SK-N-SH (cell line): ENCODE measurements at regions not wholly inside any gene's neighbourhood (a gene's known extent, or its start where the extent isn't known, plus 50 kb on each side); places are given as distances from the start of the nearest gene placed in this dataset.

Experiments
- CTCF ChIA-PET: fragments of 300-600, 350-600 bp; formaldehyde crosslinking; extraction: SDS; loops from one replicate; lab custom pipeline; 2021; lab: Yijun Ruan, JAX
- POLR2A ChIA-PET: fragments of 350-600 bp; sonication (Branson Sonifier 250); formaldehyde crosslinking; extraction: SDS; loops from one replicate; lab custom pipeline; 2020; ENCODE audit warnings: antibody characterized with exemption, inconsistent platforms; lab: Yijun Ruan, JAX
- DNase-seq: peaks from one replicate; pipeline ENCODE4 v3.0.0; 2012
- H2AFZ ChIP-seq: fragments of 200-600 bp; sonication (generic); 2 replicates; pipeline ENCODE4 v1.8.1; 2016; ENCODE audit warnings: antibody characterized with exemption, mild to moderate bottlenecking, low read depth
- H3F3A ChIP-seq: fragments of 200-600 bp; sonication (generic); replicated peaks from 2 replicates; pipeline ENCODE3; 2016; ENCODE audit warnings: antibody characterized with exemption, mild to moderate bottlenecking; ENCODE audit not compliant: insufficient read depth
- H3K27ac ChIP-seq, 2 experiments: fragments of 200-500 bp in 1 of 2; fragments of 200-600 bp in 1 of 2; sonication (Bioruptor generic) in 1 of 2; sonication (generic), shearing (Covaris generic) in 1 of 2; 2 replicates each; pipeline versions ENCODE4 v1.5.1 to v1.6.1; 2014 to 2016; ENCODE audit warnings: low read depth in 2 of 2, inconsistent platforms in 1 of 2, low read length in 1 of 2, mild to moderate bottlenecking in 1 of 2, mixed read lengths in 1 of 2
- H3K27me3 ChIP-seq: fragments of 200-600 bp; sonication (generic), shearing (Covaris generic); 2 replicates; pipeline ENCODE4 v1.6.1; 2016; ENCODE audit warnings: mixed run types; ENCODE audit not compliant: insufficient read depth
- H3K36me3 ChIP-seq, 2 experiments: fragments of 200-500 bp in 1 of 2; fragments of 200-600 bp in 1 of 2; sonication (Bioruptor generic) in 1 of 2; sonication (generic) in 1 of 2; replicated peaks in 1 of 2; 2 replicates each; pipeline versions ENCODE3 to v1.5.1; 2014 to 2016; ENCODE audit warnings: low read length in 1 of 2, mild to moderate bottlenecking in 1 of 2; ENCODE audit not compliant: insufficient read depth in 2 of 2, control insufficient read depth in 1 of 2
- H3K4me1 ChIP-seq, 2 experiments: fragments of 200-500 bp in 1 of 2; fragments of 200-600 bp in 1 of 2; sonication (Bioruptor generic) in 1 of 2; sonication (generic), shearing (Covaris generic) in 1 of 2; 2 replicates each; pipeline versions ENCODE4 v1.5.1 to v1.6.1; 2014 to 2016; ENCODE audit warnings: low read depth in 1 of 2, low read length in 1 of 2, mixed run types in 1 of 2; ENCODE audit not compliant: insufficient read depth in 2 of 2, control insufficient read depth in 1 of 2
- H3K4me2 ChIP-seq: fragments of 200-600 bp; sonication (generic), shearing (Covaris generic); 2 replicates; pipeline ENCODE4 v1.6.1; 2017; ENCODE audit warnings: mixed run types
- H3K4me3 ChIP-seq, 2 experiments: fragments of 200-500 bp in 1 of 2; fragments of 200-600 bp in 1 of 2; sonication (Bioruptor generic) in 1 of 2; sonication (generic), shearing (Covaris generic) in 1 of 2; 2 replicates each; pipeline versions ENCODE4 v1.5.1 to v1.8.1; 2014 to 2016; ENCODE audit warnings: low read depth in 2 of 2, inconsistent platforms in 1 of 2, low read length in 1 of 2, mild to moderate bottlenecking in 1 of 2, mixed read lengths in 1 of 2, moderate library complexity in 1 of 2
- H3K79me2 ChIP-seq: fragments of 200-600 bp; sonication (generic); 2 replicates; pipeline ENCODE4 v1.8.1; 2017; ENCODE audit warnings: mild to moderate bottlenecking; ENCODE audit not compliant: insufficient read depth
- H3K9ac ChIP-seq: fragments of 200-600 bp; sonication (generic); 2 replicates; pipeline ENCODE4 v1.6.1; 2017; ENCODE audit warnings: mixed run types
- H3K9me2 ChIP-seq: fragments of 200-600 bp; sonication (generic); 2 replicates; pipeline ENCODE4 v1.6.1; 2017; ENCODE audit warnings: mixed run types
- H3K9me3 ChIP-seq: fragments of 200-600 bp; sonication (generic); 2 replicates; pipeline ENCODE4 v1.6.1; 2017; ENCODE audit warnings: mixed run types, mild to moderate bottlenecking, moderate library complexity
- H4K20me1 ChIP-seq: fragments of 200-600 bp; sonication (generic); 2 replicates; pipeline ENCODE4 v1.6.1; 2017; ENCODE audit warnings: mild to moderate bottlenecking, mixed run types; ENCODE audit not compliant: insufficient read depth
- CHD2 ChIP-seq: fragments of 150-350 bp; IDR thresholded peaks from 2 replicates; pipeline ENCODE4 v1.6.1; 2018; ENCODE audit warnings: low read length; ENCODE audit not compliant: partially characterized antibody
- ELF1 ChIP-seq: IDR thresholded peaks from 2 replicates; pipeline ENCODE4 v1.4.0; 2012
- FOSL2 ChIP-seq: IDR thresholded peaks from 2 replicates; pipeline ENCODE4 v1.4.0; 2012; ENCODE audit warnings: low read depth, mild to moderate bottlenecking, moderate library complexity, borderline replicate concordance
- FOXJ3 ChIP-seq: sonication (generic); formaldehyde crosslinking; IDR thresholded peaks from 2 replicates; pipeline ENCODE4 v1.5.1; 2020; ENCODE audit warnings: mild to moderate bottlenecking, missing genetic modification reagents
- GATA2 ChIP-seq: sonication (generic); formaldehyde crosslinking; IDR thresholded peaks from 2 replicates; pipeline ENCODE4 v1.5.0; 2020; ENCODE audit warnings: mild to moderate bottlenecking, missing genetic modification reagents
- NFIC ChIP-seq: IDR thresholded peaks from 2 replicates; pipeline ENCODE4 v1.4.0; 2012; ENCODE audit warnings: borderline replicate concordance
- RAD21 ChIP-seq: IDR thresholded peaks from 2 replicates; pipeline ENCODE4 v1.6.1; 2012; ENCODE audit warnings: mild to moderate bottlenecking, low read length
- RCOR1 ChIP-seq: fragments of 150-350 bp; IDR thresholded peaks from 2 replicates; pipeline ENCODE4 v1.6.1; 2017; ENCODE audit warnings: antibody characterized with exemption, low read length
- SIN3A ChIP-seq: IDR thresholded peaks from 2 replicates; pipeline ENCODE4 v1.6.1; 2012; ENCODE audit warnings: low read depth, mild to moderate bottlenecking, low read length, moderate library complexity, borderline replicate concordance
- SMC3 ChIP-seq: IDR thresholded peaks from 2 replicates; pipeline ENCODE4 v1.6.1; 2012; ENCODE audit warnings: low read depth, low read length, improper control_type of control experiment
- TEAD4 ChIP-seq: IDR thresholded peaks from 2 replicates; pipeline ENCODE4 v1.4.0; 2012; ENCODE audit warnings: mild to moderate bottlenecking, borderline replicate concordance; ENCODE audit not compliant: insufficient read depth
- YY1 ChIP-seq: IDR thresholded peaks from 2 replicates; pipeline ENCODE4 v1.4.0; 2012; ENCODE audit warnings: low read depth, mild to moderate bottlenecking
- WGBS: methylation state at CpG from one replicate; pipeline ENCODE4 v1.1.6; 2017; ENCODE audit warnings: low lambda C conversion rate; 5-methylcytosine and 5-hydroxymethylcytosine counted together
- TF ChIP-seq, protein P1 (sequence below): IDR thresholded peaks from 2 replicates; pipeline ENCODE4; 2012
- TF ChIP-seq, protein P2 (sequence below): IDR thresholded peaks from 2 replicates; pipeline ENCODE4 v1.4.0; 2012; ENCODE audit warnings: low read depth, borderline replicate concordance
- TF ChIP-seq, protein P3 (sequence below): fragments of 150-350 bp; IDR thresholded peaks from 2 replicates; pipeline ENCODE4 v1.6.1; 2017; ENCODE audit warnings: antibody characterized with exemption, low read length, low read depth, borderline replicate concordance
- TF ChIP-seq, protein P4 (sequence below): IDR thresholded peaks from 2 replicates; pipeline ENCODE4 v1.4.0; 2012; ENCODE audit warnings: low read depth
- TF ChIP-seq, protein P5 (sequence below): IDR thresholded peaks from 2 replicates; pipeline ENCODE4 v1.4.0; 2012; ENCODE audit warnings: low read depth, borderline replicate concordance
- TF ChIP-seq, protein P6 (sequence below): fragments of 150-350 bp; IDR thresholded peaks from 2 replicates; pipeline ENCODE4 v1.6.1; 2016; ENCODE audit warnings: mild to moderate bottlenecking, low read depth, low read length

DNA sequence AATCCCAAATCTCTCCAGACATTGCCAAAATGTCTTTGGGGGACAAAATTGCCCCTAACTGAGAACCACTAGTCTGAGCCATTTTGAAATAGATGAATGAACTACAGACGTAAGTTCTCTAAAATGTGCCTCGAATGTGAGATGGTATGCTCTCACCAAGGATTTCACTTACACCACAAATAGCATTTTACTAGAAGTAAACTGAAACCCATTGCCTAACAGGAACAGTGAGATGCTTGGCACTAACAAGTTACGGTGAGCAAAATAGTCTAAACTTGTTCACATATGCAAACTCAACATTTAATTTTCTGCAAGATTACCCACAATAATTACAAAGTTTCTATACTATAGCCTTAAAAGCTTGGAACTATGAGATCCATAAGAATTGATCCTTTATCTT lies 343.6 kb upstream of the ESRRG start:
- Histone ChIP-seq H3K27ac (no peak overlapping the region), H3K4me1 (no peaks in the 10 kb centered on the region), H3K9ac (no peak overlapping the region), H3K9me3 (no peaks in the 10 kb centered on the region), H3K9me2 (no peaks in the 10 kb centered on the region), H4K20me1 (no peaks in the 10 kb centered on the region), H3K4me3 (no peak overlapping the region), H3K79me2 (no peaks in the 10 kb centered on the region), H3K36me3 (no peaks in the 10 kb centered on the region), H3K4me2 (no peak overlapping the region), H3K27me3 (no peaks in the 10 kb centered on the region), H2AFZ (no peak overlapping the region), H3F3A (no peaks in the 10 kb centered on the region)
- WGBS = 59% methylated on average over 3 of the region's 3 CpGs
- no peak for TF ChIP-seq FOXJ3 (CRISPR knock-in tag)
- TF ChIP-seq FOSL2 = no peak
- TF ChIP-seq ELF1 = no peak
- no peak for TF ChIP-seq RCOR1
- no peak for TF ChIP-seq GATA2 (CRISPR knock-in tag)
- TF ChIP-seq, protein P1, sequence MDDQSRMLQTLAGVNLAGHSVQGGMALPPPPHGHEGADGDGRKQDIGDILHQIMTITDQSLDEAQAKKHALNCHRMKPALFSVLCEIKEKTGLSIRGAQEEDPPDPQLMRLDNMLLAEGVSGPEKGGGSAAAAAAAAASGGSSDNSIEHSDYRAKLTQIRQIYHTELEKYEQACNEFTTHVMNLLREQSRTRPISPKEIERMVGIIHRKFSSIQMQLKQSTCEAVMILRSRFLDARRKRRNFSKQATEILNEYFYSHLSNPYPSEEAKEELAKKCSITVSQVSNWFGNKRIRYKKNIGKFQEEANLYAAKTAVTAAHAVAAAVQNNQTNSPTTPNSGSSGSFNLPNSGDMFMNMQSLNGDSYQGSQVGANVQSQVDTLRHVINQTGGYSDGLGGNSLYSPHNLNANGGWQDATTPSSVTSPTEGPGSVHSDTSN = no peak
- TF ChIP-seq CHD2 = no peak
- TF ChIP-seq RAD21 = no peak
- TF ChIP-seq, protein P2, sequence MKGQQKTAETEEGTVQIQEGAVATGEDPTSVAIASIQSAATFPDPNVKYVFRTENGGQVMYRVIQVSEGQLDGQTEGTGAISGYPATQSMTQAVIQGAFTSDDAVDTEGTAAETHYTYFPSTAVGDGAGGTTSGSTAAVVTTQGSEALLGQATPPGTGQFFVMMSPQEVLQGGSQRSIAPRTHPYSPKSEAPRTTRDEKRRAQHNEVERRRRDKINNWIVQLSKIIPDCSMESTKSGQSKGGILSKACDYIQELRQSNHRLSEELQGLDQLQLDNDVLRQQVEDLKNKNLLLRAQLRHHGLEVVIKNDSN = no peak
- TF ChIP-seq YY1 = no peak
- TF ChIP-seq, protein P3, sequence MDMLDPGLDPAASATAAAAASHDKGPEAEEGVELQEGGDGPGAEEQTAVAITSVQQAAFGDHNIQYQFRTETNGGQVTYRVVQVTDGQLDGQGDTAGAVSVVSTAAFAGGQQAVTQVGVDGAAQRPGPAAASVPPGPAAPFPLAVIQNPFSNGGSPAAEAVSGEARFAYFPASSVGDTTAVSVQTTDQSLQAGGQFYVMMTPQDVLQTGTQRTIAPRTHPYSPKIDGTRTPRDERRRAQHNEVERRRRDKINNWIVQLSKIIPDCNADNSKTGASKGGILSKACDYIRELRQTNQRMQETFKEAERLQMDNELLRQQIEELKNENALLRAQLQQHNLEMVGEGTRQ = no peak
- TF ChIP-seq, protein P4, sequence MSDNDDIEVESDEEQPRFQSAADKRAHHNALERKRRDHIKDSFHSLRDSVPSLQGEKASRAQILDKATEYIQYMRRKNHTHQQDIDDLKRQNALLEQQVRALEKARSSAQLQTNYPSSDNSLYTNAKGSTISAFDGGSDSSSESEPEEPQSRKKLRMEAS = no peak
- no peak for TF ChIP-seq NFIC
- TF ChIP-seq, protein P5, sequence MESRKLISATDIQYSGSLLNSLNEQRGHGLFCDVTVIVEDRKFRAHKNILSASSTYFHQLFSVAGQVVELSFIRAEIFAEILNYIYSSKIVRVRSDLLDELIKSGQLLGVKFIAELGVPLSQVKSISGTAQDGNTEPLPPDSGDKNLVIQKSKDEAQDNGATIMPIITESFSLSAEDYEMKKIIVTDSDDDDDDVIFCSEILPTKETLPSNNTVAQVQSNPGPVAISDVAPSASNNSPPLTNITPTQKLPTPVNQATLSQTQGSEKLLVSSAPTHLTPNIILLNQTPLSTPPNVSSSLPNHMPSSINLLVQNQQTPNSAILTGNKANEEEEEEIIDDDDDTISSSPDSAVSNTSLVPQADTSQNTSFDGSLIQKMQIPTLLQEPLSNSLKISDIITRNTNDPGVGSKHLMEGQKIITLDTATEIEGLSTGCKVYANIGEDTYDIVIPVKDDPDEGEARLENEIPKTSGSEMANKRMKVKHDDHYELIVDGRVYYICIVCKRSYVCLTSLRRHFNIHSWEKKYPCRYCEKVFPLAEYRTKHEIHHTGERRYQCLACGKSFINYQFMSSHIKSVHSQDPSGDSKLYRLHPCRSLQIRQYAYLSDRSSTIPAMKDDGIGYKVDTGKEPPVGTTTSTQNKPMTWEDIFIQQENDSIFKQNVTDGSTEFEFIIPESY = no peak
- no peak for TF ChIP-seq SIN3A
- no peak for TF ChIP-seq TEAD4
- no peak for TF ChIP-seq SMC3
- TF ChIP-seq, protein P6, sequence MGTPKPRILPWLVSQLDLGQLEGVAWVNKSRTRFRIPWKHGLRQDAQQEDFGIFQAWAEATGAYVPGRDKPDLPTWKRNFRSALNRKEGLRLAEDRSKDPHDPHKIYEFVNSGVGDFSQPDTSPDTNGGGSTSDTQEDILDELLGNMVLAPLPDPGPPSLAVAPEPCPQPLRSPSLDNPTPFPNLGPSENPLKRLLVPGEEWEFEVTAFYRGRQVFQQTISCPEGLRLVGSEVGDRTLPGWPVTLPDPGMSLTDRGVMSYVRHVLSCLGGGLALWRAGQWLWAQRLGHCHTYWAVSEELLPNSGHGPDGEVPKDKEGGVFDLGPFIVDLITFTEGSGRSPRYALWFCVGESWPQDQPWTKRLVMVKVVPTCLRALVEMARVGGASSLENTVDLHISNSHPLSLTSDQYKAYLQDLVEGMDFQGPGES = no peak
- POLR2A ChIA-PET = no interaction called here
- no peak for DNase-seq
- CTCF ChIA-PET = no interaction called here
